Astrocyte of the cerebellum (primary cell): ENCODE measurements at regions not wholly inside any gene's neighbourhood (a gene's known extent, or its start where the extent isn't known, plus 50 kb on each side); places are given as distances from the start of the nearest gene placed in this dataset.

Experiments used
- DNase-seq: peaks from one replicate; pipeline ENCODE4 v3.0.0-alpha.2; 2011; ENCODE audit warnings: low read depth
- H3K4me3 ChIP-seq: 2 replicates; pipeline ENCODE4 v1.5.1; 2011; ENCODE audit warnings: mild to moderate bottlenecking, low read depth, low read length, moderate library complexity
- in situ Hi-C: cut with HindIII; loops from 2 replicates; pipeline ENCODE4 v1.10.0; 2017; ENCODE audit warnings: low sequenced_read_pairs
- TF ChIP-seq, protein P1 (sequence below): IDR thresholded peaks from 2 replicates; pipeline ENCODE4 v1.5.1; 2012; ENCODE audit warnings: low read length, low read depth, moderate library complexity, mild to moderate bottlenecking; ENCODE audit errors: missing control alignments

GRCh38 chr13:82672248-82672647 is 1210.0 kb downstream of the SLITRK1 start:
- TF ChIP-seq, protein P1, sequence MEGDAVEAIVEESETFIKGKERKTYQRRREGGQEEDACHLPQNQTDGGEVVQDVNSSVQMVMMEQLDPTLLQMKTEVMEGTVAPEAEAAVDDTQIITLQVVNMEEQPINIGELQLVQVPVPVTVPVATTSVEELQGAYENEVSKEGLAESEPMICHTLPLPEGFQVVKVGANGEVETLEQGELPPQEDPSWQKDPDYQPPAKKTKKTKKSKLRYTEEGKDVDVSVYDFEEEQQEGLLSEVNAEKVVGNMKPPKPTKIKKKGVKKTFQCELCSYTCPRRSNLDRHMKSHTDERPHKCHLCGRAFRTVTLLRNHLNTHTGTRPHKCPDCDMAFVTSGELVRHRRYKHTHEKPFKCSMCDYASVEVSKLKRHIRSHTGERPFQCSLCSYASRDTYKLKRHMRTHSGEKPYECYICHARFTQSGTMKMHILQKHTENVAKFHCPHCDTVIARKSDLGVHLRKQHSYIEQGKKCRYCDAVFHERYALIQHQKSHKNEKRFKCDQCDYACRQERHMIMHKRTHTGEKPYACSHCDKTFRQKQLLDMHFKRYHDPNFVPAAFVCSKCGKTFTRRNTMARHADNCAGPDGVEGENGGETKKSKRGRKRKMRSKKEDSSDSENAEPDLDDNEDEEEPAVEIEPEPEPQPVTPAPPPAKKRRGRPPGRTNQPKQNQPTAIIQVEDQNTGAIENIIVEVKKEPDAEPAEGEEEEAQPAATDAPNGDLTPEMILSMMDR: no peak
- H3K4me3 ChIP-seq: no peak overlapping the region
- in situ Hi-C loops: no loop called here
- DNase-seq: no peak

DNA sequence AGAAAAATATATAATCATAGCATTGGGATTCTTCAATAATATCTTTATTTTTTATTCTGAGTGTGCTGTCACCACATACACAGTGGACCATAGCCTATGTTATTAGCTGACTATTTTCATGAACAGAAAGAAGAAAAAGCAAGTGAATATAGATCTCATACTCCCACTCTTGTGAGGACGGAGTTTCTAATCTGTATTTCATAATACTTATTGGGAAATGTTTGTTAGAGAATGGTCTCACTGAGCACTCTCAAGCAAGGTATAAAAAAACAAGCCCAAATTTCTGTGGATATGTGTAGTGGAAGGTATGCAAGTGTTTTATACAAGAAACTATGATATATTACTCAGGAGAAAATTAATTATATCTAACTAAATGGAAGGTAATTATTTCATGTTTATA is 1218.1 kb downstream of the SLITRK1 start:
- no peak overlapping the region for H3K4me3 ChIP-seq
- no peak for DNase-seq
- in situ Hi-C loops: no loop called here
- TF ChIP-seq, protein P1: no peak

- in situ Hi-C loops: no loop called here
These were observed 1221.1 kb downstream of the SLITRK1 start for GRCh38 chr13:82661126-82661525.

GRCh38 chr13:82658811-82659210 is 1223.5 kb downstream of the SLITRK1 start:
- TF ChIP-seq, protein P1: no peak
- in situ Hi-C loops: no loop called here
- DNase-seq: no peak
- no peak overlapping the region for H3K4me3 ChIP-seq

More at GRCh38 chr13:82661126-82661525, 1221.1 kb downstream of the SLITRK1 start:
- TF ChIP-seq, protein P1: no peak
- DNase-seq: no peak
- no peak overlapping the region for H3K4me3 ChIP-seq

DNA sequence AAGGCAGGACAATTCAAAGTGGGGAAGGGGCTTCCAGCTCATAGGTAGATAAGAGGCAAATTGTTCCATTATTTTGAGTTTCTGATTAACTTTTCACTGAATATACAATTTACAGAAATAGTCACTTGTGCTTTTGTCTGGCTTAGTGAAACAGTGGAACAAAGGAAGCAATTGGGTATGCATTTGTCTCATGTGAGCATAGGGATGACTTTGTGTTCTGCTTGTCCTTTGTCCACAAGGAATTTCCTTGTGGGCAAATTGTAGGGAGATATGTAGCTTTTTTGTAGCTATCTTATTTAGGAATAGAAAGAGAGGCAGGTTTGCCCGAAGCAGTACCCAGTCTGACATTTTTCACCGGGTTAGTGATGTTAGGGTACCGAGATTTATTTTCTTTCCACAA is 1224.8 kb downstream of the SLITRK1 start:
- no peak for DNase-seq
- no peak overlapping the region for H3K4me3 ChIP-seq
- in situ Hi-C loops: no loop called here
- TF ChIP-seq, protein P1: no peak

- H3K4me3 ChIP-seq: no peak overlapping the region
- TF ChIP-seq, protein P1: no peak
- in situ Hi-C loops: no loop called here
- peak; percentile 50 for DNase-seq
These were observed 1227.1 kb downstream of the SLITRK1 start for GRCh38 chr13:82654861-82655855.
